UCSD-AML1 (cell line): ENCODE measurements at regions not wholly inside any gene's neighbourhood (a gene's known extent, or its start where the extent isn't known, plus 50 kb on each side); places are given as distances from the start of the nearest gene placed in this dataset.

Source experiments
- DNase-seq: peaks from one replicate; lab custom pipeline; 2025; ENCODE audit not compliant: unreplicated experiment; lab: John Stamatoyannopoulos, UW

- no peak for DNase-seq
Measured at GRCh38 chr1:29457496-29458368, 221.4 kb downstream of the PTPRU start.

GRCh38 chr1:29456685-29457435, 220.5 kb downstream of the PTPRU start:
- no peak for DNase-seq

- DNase-seq: no peak
Measured at GRCh38 chr1:29455781-29456180, 219.5 kb downstream of the PTPRU start.

GRCh38 chr1:29454616-29455380, 218.5 kb downstream of the PTPRU start:
- no peak for DNase-seq

GRCh38 chr1:29453502-29454240, 217.3 kb downstream of the PTPRU start:
- DNase-seq: no peak

- DNase-seq: no peak
Measured at GRCh38 chr1:29452463-29453230, 216.3 kb downstream of the PTPRU start.

GRCh38 chr1:29451368-29451892, 215.1 kb downstream of the PTPRU start:
- DNase-seq: no peak

- no peak for DNase-seq
Measured at GRCh38 chr1:29450591-29450990, 214.3 kb downstream of the PTPRU start.

GRCh38 chr1:29448456-29449235, 212.3 kb downstream of the PTPRU start:
- DNase-seq: no peak

GRCh38 chr1:29447368-29447767, 211.0 kb downstream of the PTPRU start:
- no peak for DNase-seq

GRCh38 chr1:29444782-29445729, 208.7 kb downstream of the PTPRU start:
- no peak for DNase-seq

- no peak for DNase-seq
Measured at GRCh38 chr1:29444081-29444715, 207.9 kb downstream of the PTPRU start.

GRCh38 chr1:29441916-29442668, 205.8 kb downstream of the PTPRU start:
- no peak for DNase-seq

- DNase-seq: no peak
Measured at GRCh38 chr1:29439615-29440014, 203.3 kb downstream of the PTPRU start.

GRCh38 chr1:29438991-29439390, 202.7 kb downstream of the PTPRU start:
- DNase-seq: no peak

GRCh38 chr1:29437946-29438345, 201.6 kb downstream of the PTPRU start:
- DNase-seq: no peak
